BLaER1 treated with 17β-estradiol and CSF1 and Interleukin-3, amounts not matched to agents 10 nM and 100 nM (cell line): ENCODE measurements at regions not wholly inside any gene's neighbourhood (a gene's known extent, or its start where the extent isn't known, plus 50 kb on each side); places are given as distances from the start of the nearest gene placed in this dataset.
A peak's percentile ranks its signal among the peaks of the same experiment; 100 is the strongest.

ENCODE experiments used
- H3K27ac ChIP-seq, 11 experiments: shearing (Covaris generic); formaldehyde crosslinking; 2 replicates each; pipeline ENCODE4 v1.8.1; 2022
- H3K27me3 ChIP-seq, 11 experiments: shearing (Covaris generic); formaldehyde crosslinking; 2 replicates each; pipeline ENCODE4 v1.8.1; 2022
- H3K36me3 ChIP-seq, 11 experiments: shearing (Covaris generic); formaldehyde crosslinking; 2 replicates each; pipeline ENCODE4 v1.8.1; 2022
- H3K4me1 ChIP-seq, 10 experiments: shearing (Covaris generic); formaldehyde crosslinking; 2 replicates each; pipeline ENCODE4 v1.8.1; 2022
- H3K4me2 ChIP-seq, 11 experiments: shearing (Covaris generic); formaldehyde crosslinking; 2 replicates each; pipeline ENCODE4 v1.8.1; 2022
- H3K4me3 ChIP-seq, 10 experiments: shearing (Covaris generic); formaldehyde crosslinking; 2 replicates each; pipeline ENCODE4 v1.8.1; 2022
- H3K9ac ChIP-seq, 11 experiments: shearing (Covaris generic); formaldehyde crosslinking; 2 replicates each; pipeline ENCODE4 v1.8.1; 2022
- H3K9me3 ChIP-seq, 11 experiments: shearing (Covaris generic); formaldehyde crosslinking; replicated peaks in 1 of 11; 2 replicates each; pipeline ENCODE4 v1.8.1; 2022
- H4K20me1 ChIP-seq, 11 experiments: shearing (Covaris generic); formaldehyde crosslinking; 2 replicates each; pipeline ENCODE4 v1.8.1; 2022
- Cebpa-rat ChIP-seq, 11 experiments: shearing (Covaris generic); IDR thresholded peaks; 2 replicates each; pipeline ENCODE4 v1.8.1; 2022

DNA sequence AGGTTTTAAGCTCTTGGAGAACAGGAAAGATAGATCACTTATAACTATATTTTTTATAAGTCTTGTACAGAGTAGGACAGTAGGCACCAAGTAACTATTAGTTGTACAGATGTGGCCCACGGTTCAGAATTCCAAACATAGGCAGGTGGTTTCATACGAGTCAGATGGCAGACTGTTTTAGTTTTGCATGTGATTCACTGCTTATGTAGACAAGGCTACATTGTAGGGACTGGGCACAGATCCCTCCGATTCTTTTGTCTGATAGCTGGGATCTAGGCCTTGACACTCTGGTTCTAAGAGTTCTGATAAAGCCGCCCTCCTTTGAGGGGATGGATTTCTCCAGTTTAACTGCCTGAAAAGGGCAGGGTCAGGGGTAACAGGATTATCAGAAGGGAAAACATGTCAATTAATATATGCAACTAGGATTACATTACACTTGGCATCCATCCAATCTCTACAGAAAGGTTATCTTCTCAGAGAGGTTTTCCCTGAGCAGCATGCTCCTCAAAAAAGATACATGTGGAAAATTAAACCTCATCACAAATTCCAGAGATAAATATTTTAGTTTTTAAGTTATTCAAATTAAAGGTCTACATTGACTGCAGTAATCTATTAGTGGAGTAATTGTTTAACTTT, 87.8 kb downstream of the SPRY1 start:
- H3K27me3 ChIP-seq: no peaks in the 10 kb centered on the region
- H3K4me2 ChIP-seq: no peak overlapping the region
- no peak for TF ChIP-seq Cebpa-rat (IDR thresholded peaks at IDR 0.05)
- no peak overlapping the region for H3K4me3 ChIP-seq
- H3K36me3 ChIP-seq: no peaks in the 10 kb centered on the region
- H3K27ac ChIP-seq: no peak overlapping the region
- H3K4me1 ChIP-seq: peaks cover 10 to 19% (median 13%) of the 10 kb centered on the region in 10 experiments
- H3K9me3 ChIP-seq: no peaks in the 10 kb centered on the region
- no peak overlapping the region for H3K9ac ChIP-seq
- no peaks in the 10 kb centered on the region for H4K20me1 ChIP-seq

DNA sequence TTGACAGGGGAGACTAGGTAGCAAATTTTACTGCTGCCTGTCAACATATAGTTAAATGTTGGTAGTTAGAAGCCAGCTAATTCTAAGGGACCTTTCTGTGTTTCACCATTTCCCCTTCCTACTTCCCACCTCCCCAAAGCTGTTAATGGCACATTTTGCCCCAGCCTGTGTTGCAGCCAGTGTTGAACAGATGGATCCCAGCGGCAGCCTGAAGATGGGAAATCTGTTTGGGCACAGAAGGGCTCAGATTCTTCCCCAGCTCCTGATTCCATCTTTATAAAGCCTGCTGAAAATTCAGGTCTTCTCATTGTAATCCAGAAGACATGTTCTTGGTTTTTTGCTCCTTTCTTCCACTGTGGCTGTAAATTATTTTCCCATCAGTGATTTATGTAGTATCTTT, 89.0 kb downstream of the SPRY1 start:
- Histone ChIP-seq H3K27me3 (no peaks in the 10 kb centered on the region), H3K9me3 (peaks cover 0 to 9% (median 8%) of the 10 kb centered on the region in 11 experiments; a peak in 16 of 22 replicates), H3K4me2 (no peak overlapping the region), H3K4me3 (no peak overlapping the region), H3K36me3 (no peaks in the 10 kb centered on the region), H3K27ac (no peak overlapping the region), H3K4me1 (peaks cover 7 to 14% (median 10%) of the 10 kb centered on the region in 10 experiments), H3K9ac (no peak overlapping the region), H4K20me1 (no peaks in the 10 kb centered on the region)
- no peak for TF ChIP-seq Cebpa-rat (IDR thresholded peaks at IDR 0.05)

DNA sequence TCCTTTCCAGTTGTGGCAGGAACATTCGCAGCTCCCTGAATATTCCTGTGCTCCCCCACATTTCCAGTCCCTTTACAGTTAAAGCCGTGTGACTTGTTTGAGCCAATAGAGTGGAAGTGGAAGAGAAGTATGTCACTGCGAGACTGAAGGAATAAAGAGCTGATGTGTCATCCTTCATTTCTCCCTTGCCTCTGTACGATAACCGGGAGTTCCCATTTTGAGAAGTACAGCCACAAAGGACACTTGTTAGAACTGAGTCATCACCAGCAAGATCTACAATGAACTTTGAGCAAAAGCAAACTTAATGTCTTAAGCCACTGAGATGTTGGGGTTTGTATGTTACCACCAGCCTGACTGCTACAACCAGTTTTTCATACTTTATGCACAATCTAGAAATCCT, 92.3 kb downstream of the SPRY1 start:
- no peak for TF ChIP-seq Cebpa-rat (IDR thresholded peaks at IDR 0.05)
- no peaks in the 10 kb centered on the region for H4K20me1 ChIP-seq
- H3K36me3 ChIP-seq: no peaks in the 10 kb centered on the region
- peak overlapping the region in 5 of 11 experiments; percentile 6 to 67 (median 35); a peak in 9 of 22 replicates for H3K27ac ChIP-seq
- peaks cover 7 to 14% (median 10%) of the 10 kb centered on the region in 10 experiments for H3K4me1 ChIP-seq
- H3K9me3 ChIP-seq: peaks cover 4 to 21% (median 10%) of the 10 kb centered on the region in 11 experiments; a peak in 21 of 22 replicates
- peak overlapping the region in 9 of 11 experiments; percentile 2 to 75 (median 40); a peak in 13 of 22 replicates for H3K4me2 ChIP-seq
- H3K27me3 ChIP-seq: no peaks in the 10 kb centered on the region
- H3K4me3 ChIP-seq: no peak overlapping the region
- H3K9ac ChIP-seq: no peak overlapping the region

DNA sequence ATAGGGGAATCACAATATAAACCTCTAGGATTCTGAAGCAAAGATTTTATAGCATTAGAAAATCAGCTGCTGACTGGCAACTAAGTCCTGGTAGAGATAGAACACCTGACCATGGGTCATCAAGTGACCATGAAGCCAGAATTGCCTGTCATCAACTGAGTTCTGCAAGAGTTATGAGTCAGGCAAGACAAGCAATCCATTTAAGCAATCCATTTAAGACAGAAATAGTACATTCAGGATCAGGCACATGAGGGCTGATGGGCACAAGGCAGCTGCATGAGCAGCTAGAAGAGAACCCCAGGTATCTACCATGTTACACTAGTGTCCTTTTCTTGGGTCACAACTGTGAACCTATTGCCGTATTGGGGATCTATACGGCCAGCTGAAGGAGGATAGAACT, 98.9 kb downstream of the SPRY1 start:
- no peaks in the 10 kb centered on the region for H4K20me1 ChIP-seq
- no peak overlapping the region for H3K4me2 ChIP-seq
- no peak for TF ChIP-seq Cebpa-rat (IDR thresholded peaks at IDR 0.05)
- no peak overlapping the region for H3K27ac ChIP-seq
- no peaks in the 10 kb centered on the region for H3K4me1 ChIP-seq
- H3K4me3 ChIP-seq: no peak overlapping the region
- H3K27me3 ChIP-seq: no peaks in the 10 kb centered on the region
- no peaks in the 10 kb centered on the region for H3K36me3 ChIP-seq
- H3K9ac ChIP-seq: no peak overlapping the region
- H3K9me3 ChIP-seq: peaks cover 12 to 31% (median 20%) of the 10 kb centered on the region in 11 experiments

DNA sequence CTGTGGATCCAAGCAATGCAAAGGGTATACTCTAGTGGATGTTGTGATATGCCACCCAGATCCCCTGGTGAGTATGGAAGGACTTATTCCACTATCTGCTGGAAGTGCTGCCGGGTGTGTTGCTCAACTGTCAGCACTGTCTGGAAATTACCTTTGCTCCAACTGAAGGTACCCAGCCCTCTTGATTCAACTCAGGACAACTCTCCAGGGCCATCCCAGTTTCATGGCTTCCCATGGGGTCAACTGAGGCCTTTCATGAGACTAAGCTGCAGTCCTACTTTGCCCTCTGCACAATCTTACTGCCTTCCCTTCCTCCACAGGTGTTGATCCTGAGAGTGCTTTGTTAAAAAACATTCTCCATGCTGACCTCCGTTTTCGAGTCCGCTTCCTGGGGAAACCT, 99.8 kb downstream of the SPRY1 start:
- no peak for TF ChIP-seq Cebpa-rat (IDR thresholded peaks at IDR 0.05)
- Histone ChIP-seq H3K4me2 (no peak overlapping the region), H3K27ac (no peak overlapping the region), H3K4me1 (no peaks in the 10 kb centered on the region), H4K20me1 (no peaks in the 10 kb centered on the region), H3K36me3 (no peaks in the 10 kb centered on the region), H3K4me3 (no peak overlapping the region), H3K9me3 (peaks cover 11 to 35% (median 18%) of the 10 kb centered on the region in 11 experiments), H3K9ac (no peak overlapping the region), H3K27me3 (no peaks in the 10 kb centered on the region)

DNA sequence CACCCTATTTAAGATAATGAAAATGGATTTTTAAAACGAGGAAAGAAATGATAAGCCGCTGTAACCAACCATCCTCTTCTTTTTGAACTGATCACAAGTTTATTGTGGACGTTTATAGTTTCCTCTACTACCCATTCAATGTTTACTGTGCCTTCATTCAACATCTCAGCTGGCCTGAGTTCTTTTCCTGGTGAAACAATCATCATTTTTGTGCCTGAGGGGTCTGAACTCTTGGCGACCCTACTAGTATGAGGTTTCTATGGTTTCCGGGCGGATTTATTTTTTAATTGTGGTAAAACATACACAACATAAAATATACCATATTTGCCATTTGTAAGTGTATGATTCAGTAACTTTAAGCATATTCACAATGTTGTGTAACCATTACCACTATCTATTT, 100.7 kb downstream of the SPRY1 start:
- Histone ChIP-seq H3K4me2 (no peak overlapping the region), H3K4me3 (no peak overlapping the region), H3K27ac (no peak overlapping the region), H3K4me1 (no peaks in the 10 kb centered on the region), H3K9me3 (peaks cover 11 to 35% (median 18%) of the 10 kb centered on the region in 11 experiments), H3K36me3 (no peaks in the 10 kb centered on the region), H3K27me3 (no peaks in the 10 kb centered on the region), H4K20me1 (no peaks in the 10 kb centered on the region), H3K9ac (no peak overlapping the region)
- no peak for TF ChIP-seq Cebpa-rat (IDR thresholded peaks at IDR 0.05)

DNA sequence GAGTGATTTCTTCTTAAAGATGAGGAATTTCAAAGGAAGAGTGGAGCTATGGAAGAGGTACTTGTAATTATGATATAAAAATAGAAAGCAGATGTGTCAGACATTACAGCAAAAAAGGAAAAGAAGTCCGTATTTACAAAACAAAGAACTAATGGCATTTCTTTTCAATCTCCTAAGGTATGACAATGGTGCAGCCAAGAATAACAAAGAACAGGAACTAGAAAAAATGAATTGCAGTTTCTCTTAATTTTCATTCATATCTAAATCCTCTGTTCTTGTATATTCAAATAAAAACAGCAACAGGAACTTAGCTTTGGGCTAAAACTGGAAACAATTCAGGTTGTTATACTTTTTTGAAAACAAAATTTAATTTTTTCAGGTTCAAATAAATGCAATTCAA, 105.1 kb downstream of the SPRY1 start:
- Histone ChIP-seq H3K27ac (no peak overlapping the region), H3K4me3 (no peak overlapping the region), H3K4me1 (peaks cover 7 to 18% (median 12%) of the 10 kb centered on the region in 10 experiments; a peak in 16 of 20 replicates), H3K9me3 (peaks cover 20 to 47% (median 26%) of the 10 kb centered on the region in 11 experiments), H3K4me2 (no peak overlapping the region), H4K20me1 (no peaks in the 10 kb centered on the region), H3K36me3 (no peaks in the 10 kb centered on the region), H3K27me3 (peaks cover 27 to 33% (median 31%) of the 10 kb centered on the region in 11 experiments), H3K9ac (no peak overlapping the region)
- TF ChIP-seq Cebpa-rat (IDR thresholded peaks at IDR 0.05): no peak

DNA sequence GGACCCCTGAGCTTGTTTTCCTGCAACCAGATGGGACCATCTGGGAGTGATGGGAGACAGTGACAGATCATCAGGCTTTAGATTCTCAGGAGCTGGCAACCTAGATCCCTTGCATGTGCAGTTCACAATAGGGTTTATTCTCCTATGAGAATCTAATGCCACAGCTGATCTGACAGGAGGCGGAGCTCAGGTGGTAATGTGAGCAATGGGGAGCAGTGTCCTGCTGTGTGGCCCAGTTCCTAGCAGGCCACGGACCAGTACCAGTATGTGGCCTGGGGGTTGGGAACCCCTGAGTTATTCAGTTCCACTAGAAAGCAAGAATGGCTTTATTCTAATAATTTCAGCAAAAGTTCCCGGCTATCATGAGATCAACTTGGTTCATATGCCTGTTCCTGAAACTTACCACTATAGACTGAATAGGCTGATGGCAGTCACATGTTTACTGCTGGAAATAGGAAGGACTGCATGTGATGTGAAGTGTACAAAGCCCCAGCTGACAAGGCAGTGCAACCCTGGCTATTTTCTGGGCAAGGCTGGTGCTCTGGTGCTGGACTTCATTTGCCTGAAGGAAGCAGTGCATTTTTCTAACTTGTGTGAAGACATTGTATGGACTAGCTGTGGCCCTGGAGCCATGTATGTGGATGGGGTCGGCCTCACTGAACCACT, 107.2 kb downstream of the SPRY1 start:
- peak overlapping the region in 1 of 11 experiments; percentile 60; a peak in 1 of 22 replicates for H3K27ac ChIP-seq
- peak overlapping the region in 1 of 10 experiments; percentile 51; a peak in 1 of 20 replicates for H3K4me3 ChIP-seq
- peaks cover 20 to 49% (median 27%) of the 10 kb centered on the region in 11 experiments for H3K9me3 ChIP-seq
- no peak for TF ChIP-seq Cebpa-rat (IDR thresholded peaks at IDR 0.05)
- H3K27me3 ChIP-seq: peaks cover 29 to 35% (median 33%) of the 10 kb centered on the region in 11 experiments
- H3K36me3 ChIP-seq: no peaks in the 10 kb centered on the region
- H3K9ac ChIP-seq: no peak overlapping the region
- peak overlapping the region in 2 of 11 experiments; percentile 43 to 71; a peak in 3 of 22 replicates for H3K4me2 ChIP-seq
- H3K4me1 ChIP-seq: peaks cover 7 to 18% (median 12%) of the 10 kb centered on the region in 10 experiments; a peak in 16 of 20 replicates
- no peaks in the 10 kb centered on the region for H4K20me1 ChIP-seq
